ENCODE measurements at regions not wholly inside any gene's neighbourhood (a gene's known extent, or its start where the extent isn't known, plus 50 kb on each side); places are given as distances from the start of the nearest gene placed in this dataset.

GRCh38 chr6:14874975-14875480, 370.8 kb upstream of the JARID2 start:
- peaks cover 43 to 60% of the 10 kb centered on the region in 2 experiments for H3K4me1 Mint-ChIP-seq
- H3K4me3 Mint-ChIP-seq = no peak overlapping the region
- H3K23me2 ChIP-seq (ENCODE audit: insufficient read length, low read depth, low read length, poor library complexity, severe bottlenecking) = no peaks in the 10 kb centered on the region
- no peak overlapping the region for H3K18ac ChIP-seq (ENCODE audit: insufficient read length, low read depth, low read length)
- no CpG with 5 or more reads among the region's 4 CpGs for WGBS (ENCODE audit: extremely low coverage, insufficient read length, low lambda C conversion rate)
- no peaks in the 10 kb centered on the region; the same call in 1 of the 2 replicates for H3K79me2 ChIP-seq (ENCODE audit: insufficient read depth, low read length)
- no peak overlapping the region for H3K23ac ChIP-seq (ENCODE audit: insufficient read length, low read depth, low read length)
- H3K27me3 ChIP-seq (ENCODE audit: insufficient read depth, low read length) = no peaks in the 10 kb centered on the region
- no peak overlapping the region for H3K9ac ChIP-seq (ENCODE audit: extremely low read depth, insufficient read length, low read length)
- no peak overlapping the region for H2AFZ ChIP-seq (ENCODE audit: low read length)
- no peak for TF ChIP-seq CTCF (conservative IDR thresholded peaks at IDR 0.05)
- no peaks in the 10 kb centered on the region for H3K9me3 ChIP-seq (ENCODE audit: control insufficient read depth, low read depth, low read length)
- H3T11ph ChIP-seq (ENCODE audit: low read length) = no peak overlapping the region
- no peak overlapping the region for H3K56ac ChIP-seq (ENCODE audit: insufficient read length, low read depth, low read length)
- H3K9me3 Mint-ChIP-seq = no peaks in the 10 kb centered on the region
- no peak overlapping the region for H4K8ac ChIP-seq (replicated peaks; ENCODE audit: insufficient read length, low read depth, low read length)
- no peak overlapping the region for H3K4me2 ChIP-seq (ENCODE audit: insufficient read depth, insufficient read length, low read length)
- DNase-seq = no peak
- H2BK20ac ChIP-seq (ENCODE audit: low read depth, low read length, poor library complexity, severe bottlenecking) = no peak overlapping the region
- H3K27me3 Mint-ChIP-seq (ENCODE audit: low read depth) = no peaks in the 10 kb centered on the region
- H3K79me1 ChIP-seq (ENCODE audit: insufficient read depth, low read depth, low read length, poor library complexity, severe bottlenecking) = no peaks in the 10 kb centered on the region
- no peaks in the 10 kb centered on the region for H4K20me1 ChIP-seq (ENCODE audit: control insufficient read depth, insufficient read depth, insufficient read length)
- H3K14ac ChIP-seq (ENCODE audit: insufficient read depth, low read length) = no peak overlapping the region
- no peaks in the 10 kb centered on the region; a peak in 1 of 7 replicates for H3K36me3 Mint-ChIP-seq (ENCODE audit: insufficient read depth in 1 of 3, low read depth in 3 of 3)
- H2BK12ac ChIP-seq (ENCODE audit: insufficient read length, low read depth, low read length) = no peak overlapping the region
- H4K5ac ChIP-seq (ENCODE audit: insufficient read length, low read depth, low read length) = no peak overlapping the region
- no peak overlapping the region for H3K27ac ChIP-seq (ENCODE audit: insufficient read length, low read depth, low read length)
- no peak overlapping the region for H2BK120ac ChIP-seq (ENCODE audit: low read depth, low read length, poor library complexity, severe bottlenecking)
- peak overlapping the region in 1 of 3 experiments; percentile 34; a peak in 2 of 7 replicates for H3K27ac Mint-ChIP-seq
- H2BK15ac ChIP-seq (ENCODE audit: low read depth, low read length) = no peak overlapping the region
- H3K4me1 ChIP-seq (ENCODE audit: insufficient read depth, low read length) = peaks cover 16% of the 10 kb centered on the region; the same call in 1 of the 2 replicates
- no peak overlapping the region for H3K4ac ChIP-seq (ENCODE audit: low read depth, low read length)
- H4K91ac ChIP-seq (ENCODE audit: insufficient read length, low read depth, low read length) = no peak overlapping the region
- H2AK5ac ChIP-seq (ENCODE audit: insufficient read length, low read length) = no peak overlapping the region
- H2BK5ac ChIP-seq (ENCODE audit: insufficient read length, low read length) = no peak overlapping the region
